ENCODE measurements at regions not wholly inside any gene's neighbourhood (a gene's known extent, or its start where the extent isn't known, plus 50 kb on each side); places are given as distances from the start of the nearest gene placed in this dataset.

DNA sequence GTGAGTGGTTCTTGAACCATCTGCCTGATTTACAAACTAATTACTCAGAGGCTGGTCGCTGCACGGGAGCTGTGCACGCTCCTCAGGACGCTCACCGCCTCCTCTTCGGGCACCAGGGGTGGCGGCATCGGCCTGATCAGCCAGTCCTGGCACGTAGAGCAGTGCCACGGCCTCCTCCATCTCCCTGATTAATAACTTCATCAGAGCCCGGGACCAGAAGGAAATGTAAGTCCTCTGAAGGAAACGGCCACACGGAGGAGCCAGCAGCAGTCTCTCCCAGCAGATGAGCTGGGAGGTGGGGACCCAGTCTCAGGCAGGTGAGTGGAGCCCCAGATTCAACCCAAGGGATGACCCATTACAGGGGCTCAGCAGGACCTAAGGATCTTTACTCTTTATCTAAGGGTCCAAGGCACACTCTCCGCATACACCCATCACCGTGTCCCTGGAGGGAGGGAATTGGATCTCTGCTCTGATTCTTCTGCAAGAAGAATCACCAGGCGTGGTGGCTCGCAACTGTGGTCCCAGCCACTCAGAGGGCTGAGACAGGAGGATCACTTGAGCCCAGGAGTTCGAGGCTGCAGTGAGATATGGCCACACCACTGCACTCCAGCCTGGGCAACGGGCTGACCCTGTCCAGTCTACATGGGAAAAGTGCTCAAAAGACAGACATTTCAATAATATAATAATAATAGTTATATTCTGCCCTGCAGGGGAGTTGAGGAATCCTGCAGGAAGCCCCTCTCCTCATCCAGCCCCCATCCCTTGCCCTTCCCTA, 366.5 kb downstream of the SEC14L1 start:
- DNase-seq: no peak

DNA sequence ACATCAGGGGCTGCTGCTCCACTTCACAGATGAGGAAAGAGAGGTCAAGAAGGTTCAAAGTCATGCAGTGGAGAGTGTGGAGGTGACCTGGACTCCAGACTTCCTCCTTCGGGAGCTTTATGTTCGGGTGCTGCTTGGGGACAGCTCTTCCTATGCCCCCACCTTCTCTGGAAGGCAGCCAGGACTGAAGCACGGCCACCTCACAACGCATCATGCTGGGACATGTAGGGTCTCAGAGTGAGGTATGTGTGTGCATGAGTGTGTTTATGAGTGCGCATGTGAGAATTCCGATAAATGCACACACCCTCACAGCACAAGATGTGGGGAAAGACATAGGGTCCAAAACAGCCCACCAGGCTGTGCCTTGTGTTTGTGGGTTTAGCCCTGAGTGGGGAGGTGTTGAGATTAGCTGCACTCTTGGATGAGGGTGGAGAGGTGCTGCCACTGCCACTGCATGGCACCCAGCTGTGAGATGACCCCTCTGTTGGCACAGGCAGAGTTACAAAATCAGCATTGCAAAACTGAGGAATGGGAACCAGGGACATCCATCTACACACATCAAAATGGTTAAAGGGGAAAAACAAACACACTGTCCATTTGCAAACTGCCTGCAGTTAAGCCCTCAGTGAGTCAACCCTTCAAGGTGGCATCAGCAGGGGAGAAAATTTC, 367.4 kb downstream of the SEC14L1 start:
- no peak for DNase-seq

DNA sequence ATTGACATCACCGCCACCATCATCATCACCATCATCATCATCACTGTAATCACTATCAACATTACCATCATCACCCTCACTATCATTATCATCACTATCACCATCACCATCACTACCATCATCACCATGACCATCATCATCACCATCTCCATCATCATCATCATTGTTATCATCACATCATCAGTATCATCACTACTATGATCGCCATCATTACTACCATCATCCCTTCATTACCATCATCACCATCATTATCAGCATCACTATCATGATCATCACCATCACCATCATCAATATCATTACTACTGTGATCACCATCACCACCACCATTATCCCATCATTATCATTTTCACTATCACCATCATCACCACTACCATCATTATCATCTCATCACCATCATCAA, 368.3 kb downstream of the SEC14L1 start:
- DNase-seq: no peak

DNA sequence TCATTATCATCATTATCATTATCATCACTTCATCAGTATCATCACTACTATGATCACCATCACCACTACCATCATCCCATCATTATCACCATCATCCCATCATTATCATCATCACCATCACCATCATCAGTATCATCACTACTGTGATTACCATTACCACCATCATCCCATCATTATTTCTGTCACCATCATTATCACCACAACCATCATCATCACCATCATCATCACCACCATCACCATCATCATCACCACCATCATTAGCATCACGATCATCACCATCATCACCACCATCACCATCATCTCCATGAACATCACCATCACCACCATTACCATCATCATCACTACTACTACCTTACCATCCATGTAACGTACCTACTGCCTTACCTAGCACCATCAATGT, 368.8 kb downstream of the SEC14L1 start:
- no peak for DNase-seq

DNA sequence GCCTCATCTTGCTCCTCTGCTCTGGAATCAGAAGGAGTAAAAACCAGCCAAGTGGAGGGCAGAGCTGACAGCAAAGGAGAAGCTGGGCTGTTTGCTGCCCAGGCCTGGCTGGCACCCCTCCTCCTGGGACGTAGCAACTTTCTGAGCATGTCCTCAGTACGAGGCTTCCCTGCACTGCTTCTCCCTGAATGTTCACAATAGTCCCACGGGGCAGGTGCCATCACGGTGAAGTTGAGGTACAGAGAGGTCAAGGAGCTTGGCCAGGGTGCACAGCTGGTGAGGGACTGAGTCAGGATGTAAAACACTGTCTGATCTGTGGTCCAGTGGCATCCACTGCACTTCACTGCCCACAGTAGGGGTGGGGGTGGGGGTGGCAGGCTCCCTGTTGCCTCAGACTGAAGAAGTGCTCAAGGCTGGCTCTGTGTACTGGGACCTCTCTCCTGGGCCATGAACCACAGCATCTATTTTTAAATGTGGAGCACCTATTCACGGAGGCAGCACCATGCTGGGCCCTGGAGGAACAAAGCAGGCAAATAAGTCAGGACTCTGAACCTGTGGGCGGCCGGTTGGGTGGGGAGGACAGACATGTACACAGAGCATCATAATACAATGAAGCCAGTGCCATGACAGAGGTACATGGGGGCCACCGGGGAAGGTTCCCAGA, 369.5 kb downstream of the SEC14L1 start:
- DNase-seq: no peak

DNA sequence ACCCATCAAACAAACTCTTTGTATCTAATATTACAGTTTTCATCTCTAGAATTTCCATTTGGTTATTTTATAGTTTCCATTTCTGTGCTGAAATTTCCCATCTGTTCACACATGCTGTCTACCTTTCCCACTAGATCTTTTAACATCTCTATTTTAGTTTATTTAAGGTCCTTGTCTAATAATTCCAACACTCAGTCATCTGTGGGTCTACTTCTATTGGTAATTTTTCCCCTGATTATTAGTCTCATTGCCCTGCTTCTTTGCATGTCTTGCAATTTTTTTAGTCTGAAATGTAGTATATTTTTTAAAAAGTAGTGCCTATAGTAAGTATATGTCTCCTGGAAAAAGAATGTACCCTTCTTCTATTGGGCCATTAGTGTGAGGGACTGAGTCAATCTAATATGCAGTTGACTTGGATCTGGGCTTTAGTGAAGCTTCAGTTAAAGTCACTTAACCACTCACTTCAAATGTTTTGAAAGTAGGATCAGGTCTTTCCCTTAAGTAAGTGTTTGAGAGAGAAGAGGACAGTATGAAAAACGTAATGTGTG, 370.8 kb downstream of the SEC14L1 start:
- no peak for DNase-seq

DNA sequence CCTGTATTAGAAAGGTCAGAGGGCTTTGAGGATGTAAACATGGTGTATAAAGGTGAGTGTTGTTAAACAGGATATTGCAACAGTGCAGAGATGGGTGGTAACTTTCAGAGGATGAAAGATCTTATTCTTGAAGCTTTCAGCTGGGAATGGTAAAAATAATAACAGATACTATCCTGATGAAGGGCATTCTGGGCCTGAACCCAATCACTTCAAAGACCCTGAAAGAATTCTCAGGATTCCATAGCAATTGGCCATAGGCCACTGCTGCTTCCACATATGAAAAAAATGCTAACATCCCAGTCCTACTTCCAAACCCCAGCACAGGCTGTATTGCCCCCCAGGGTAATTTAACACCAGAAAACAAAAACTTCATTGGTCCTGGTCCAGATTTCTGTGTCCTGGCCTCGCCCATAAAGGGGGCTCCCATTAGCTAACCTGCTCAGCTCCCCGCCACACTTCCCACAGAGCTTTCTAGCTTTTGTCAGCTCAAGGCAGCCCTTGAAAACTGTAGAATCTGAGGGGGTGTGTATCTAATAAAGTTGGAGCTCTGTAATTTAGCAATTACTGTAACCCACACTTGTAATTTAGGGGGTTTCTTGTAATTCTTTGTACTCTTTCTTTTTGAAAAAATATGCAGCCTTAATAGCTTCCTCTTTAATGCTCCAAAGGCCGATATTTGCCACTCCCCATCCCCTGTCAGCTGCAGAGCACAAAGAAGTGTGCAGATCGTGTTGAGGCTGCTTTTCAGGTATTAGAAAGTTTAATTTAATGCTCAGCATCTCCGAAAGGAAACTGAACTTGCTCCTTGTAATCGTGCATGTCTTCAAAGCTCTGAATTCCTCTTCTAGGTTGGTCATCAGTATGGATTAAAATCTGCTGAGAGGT, 371.5 kb downstream of the SEC14L1 start:
- DNase-seq: no peak

DNA sequence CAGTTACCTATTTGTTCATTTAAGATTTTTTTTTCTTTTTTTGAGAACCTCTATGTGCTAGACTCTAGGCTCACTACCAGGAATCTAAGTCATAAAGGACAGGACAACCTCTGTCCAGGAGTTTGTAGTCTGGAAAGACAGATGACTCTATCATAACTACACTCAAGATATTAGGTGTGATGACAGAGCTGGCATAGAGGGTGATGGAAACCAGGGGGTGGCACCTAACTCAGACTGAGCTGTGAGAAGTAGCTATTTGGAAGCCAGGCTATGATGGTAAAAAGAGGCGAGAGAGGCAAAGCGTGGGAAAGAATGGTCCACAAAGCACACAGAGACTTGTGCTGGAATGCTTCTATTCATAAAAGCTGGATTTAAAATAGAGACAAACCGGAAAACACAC, 372.3 kb downstream of the SEC14L1 start:
- no peak for DNase-seq

DNA sequence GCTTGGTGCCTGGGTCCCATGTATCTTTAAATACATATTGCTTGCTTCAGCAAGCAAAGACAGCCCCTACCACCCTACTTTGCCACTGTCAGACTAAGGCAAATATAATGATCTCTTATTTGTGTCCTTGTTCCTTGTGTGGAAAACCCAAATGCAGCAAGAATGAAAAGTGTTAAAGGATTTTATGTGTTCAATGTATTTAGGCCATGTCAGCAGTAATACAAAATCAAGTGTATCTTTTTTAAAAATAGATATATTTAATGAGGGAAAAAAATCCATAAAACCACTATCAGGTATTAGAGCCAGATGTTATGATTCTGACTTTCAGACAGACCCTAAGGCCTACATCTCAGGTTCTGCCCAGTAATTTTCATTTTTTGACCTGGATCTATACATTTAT, 374.5 kb downstream of the SEC14L1 start:
- no peak for DNase-seq

DNA sequence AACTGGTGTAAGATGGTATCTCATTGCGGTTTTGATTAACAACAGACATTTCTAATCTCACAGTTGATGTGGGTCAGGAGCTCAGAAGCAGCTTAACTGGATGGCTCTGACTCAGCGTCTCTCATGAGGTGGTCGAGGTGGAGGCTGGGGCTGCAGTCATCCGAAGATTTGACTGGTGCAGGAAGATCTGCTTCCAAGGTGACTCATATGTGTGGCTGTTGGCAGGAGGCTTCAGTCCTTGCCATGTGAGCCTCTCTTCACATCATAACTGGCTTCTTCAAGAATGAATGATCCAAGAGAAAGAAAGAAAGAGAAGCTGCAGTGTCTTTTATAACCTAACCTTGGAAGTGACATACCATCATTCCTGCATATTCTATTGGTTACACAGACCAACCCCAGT, 376.1 kb downstream of the SEC14L1 start:
- DNase-seq: no peak

DNA sequence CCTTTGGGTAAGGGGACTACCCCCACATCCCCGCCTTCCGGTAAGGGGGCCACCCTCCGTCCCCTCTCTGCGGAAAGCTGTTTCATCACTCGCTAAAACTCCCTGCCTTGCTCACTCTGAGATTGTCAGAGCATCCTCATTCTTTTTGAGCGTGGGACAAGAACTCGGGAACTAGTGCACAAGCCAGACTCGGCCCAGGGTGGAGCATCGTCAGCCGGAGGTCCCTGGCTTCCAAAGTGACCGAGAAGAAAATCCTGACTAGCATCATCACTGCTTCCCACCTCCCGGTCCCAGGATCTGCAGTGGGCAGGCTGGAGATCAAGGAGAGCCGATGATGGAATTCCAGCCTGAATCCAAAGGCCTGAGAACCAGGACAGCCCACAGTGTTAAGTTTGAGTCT, 380.3 kb downstream of the SEC14L1 start:
- DNase-seq: no peak

DNA sequence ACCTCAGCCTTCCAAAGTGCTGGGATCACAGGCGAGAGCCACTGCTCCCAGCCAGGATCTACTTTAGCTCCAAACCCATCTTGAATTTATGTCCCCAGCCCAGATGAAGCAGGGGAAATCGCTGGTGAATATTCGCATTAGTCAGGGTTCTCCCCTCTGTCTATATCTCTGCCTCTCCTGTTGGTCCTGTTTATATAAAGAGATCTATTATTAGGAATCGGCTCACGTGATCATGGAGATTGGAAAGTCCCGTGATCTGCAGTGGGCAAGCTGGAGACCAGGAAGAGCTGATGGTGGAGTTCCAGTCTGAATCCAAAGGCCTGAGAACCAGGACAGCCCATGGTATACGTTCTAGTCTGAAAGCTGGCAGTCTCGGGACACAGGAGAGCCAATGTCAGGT, 382.8 kb downstream of the SEC14L1 start:
- no peak for DNase-seq

DNA sequence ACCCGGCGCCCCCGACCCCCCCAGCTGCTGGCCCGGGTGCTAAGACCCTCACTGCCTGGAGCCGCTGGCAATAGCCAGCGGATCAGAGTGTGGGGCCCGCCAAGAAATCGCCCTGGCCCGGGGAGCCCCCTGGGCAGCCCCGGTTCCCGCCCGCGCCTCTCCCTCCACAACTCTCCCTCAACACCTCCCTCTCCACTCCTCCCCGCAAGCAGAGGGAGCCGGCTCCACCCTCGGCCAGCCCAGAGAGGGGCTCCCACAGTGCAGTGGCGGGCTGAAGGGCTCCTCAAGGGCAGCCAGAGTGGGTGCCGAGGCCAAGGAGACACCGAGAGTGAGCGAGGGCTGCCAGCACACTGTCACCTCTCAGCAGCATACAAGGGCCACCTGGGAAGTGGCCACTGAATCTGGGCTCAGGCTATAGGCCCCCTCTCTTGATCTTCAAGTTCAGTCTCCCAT, 385.5 kb downstream of the SEC14L1 start:
- no peak for DNase-seq

DNA sequence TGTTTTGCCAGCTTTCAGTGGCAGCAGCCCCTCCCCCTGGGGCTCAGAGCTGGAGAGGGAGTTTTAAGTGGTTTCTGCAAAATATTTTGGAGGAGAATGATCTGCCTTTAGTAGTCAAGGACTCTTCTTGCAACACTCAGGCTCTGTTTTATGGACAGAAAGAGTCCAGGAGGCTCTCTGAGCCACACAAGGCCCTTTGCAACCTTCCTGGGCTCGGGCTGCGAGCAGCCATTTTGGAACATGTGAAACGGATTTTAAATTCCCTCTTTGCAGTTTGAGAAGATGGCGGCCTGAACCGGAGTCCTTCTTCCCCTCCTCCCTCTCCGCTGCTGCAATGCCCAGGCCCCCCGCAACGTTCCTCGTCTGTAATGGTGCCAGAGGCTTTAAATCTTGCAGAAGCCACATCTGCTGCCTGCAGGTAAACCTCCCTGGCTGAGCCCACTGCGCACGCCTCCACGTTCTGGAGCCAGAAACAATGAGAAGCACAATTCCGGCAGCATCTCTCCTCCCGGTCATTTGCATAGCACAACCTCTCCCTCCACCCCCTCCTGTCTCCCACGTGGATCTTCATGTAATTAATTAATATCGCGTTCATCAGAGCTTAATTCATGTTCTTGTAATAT, 386.1 kb downstream of the SEC14L1 start:
- no peak for DNase-seq

DNA sequence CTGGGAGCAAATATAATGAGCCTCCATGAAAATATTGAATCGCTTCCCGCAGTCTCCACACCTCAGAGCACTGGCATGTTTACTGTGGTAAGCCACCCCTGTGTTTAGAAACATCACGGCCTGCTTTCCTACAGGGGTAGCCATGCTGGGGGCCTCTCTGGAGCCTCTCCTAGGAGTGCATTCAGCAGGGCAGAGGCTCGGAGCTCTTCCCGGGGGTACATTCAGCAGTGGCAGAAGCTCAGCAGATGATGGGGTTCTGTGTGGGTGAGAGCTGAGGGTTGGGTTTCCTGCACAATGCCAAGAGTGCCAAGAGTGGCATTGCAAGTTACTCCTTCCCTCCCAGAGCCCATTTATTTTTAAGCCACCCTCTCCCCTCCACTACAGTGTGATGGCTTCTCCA, 386.6 kb downstream of the SEC14L1 start:
- no peak for DNase-seq

DNA sequence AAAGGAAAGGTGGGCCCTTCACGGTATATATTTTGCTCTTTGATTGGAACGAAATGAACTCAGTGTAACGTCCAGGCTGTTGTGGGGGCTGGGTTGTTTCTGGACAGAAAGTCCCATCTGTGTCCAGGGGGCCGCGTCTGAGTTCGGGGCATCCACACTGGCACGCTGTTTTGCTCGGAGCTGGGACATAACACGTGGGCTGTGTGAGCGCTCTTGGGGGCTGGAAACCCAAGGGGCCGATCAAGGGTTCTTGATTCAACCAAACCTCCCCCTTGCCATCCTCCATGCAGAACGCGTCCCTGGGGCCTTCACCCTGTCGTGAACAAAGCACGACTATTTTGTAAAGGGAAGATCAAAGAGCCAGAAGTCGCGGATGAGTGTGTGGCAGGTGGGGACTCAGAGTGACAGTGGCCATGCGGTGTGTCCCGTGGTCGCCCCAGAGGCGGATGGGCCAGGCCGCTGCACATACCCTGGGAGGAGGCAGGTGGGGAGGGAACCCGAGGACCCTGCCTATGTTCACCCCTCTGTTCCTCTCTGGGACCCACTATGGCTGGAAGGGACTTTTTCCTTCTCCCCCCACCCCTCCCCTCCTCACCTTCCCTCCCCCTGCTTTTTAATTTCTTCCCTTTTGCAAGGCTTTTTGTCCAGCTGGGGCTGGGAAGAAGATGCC, 387.2 kb downstream of the SEC14L1 start:
- no peak for DNase-seq

DNA sequence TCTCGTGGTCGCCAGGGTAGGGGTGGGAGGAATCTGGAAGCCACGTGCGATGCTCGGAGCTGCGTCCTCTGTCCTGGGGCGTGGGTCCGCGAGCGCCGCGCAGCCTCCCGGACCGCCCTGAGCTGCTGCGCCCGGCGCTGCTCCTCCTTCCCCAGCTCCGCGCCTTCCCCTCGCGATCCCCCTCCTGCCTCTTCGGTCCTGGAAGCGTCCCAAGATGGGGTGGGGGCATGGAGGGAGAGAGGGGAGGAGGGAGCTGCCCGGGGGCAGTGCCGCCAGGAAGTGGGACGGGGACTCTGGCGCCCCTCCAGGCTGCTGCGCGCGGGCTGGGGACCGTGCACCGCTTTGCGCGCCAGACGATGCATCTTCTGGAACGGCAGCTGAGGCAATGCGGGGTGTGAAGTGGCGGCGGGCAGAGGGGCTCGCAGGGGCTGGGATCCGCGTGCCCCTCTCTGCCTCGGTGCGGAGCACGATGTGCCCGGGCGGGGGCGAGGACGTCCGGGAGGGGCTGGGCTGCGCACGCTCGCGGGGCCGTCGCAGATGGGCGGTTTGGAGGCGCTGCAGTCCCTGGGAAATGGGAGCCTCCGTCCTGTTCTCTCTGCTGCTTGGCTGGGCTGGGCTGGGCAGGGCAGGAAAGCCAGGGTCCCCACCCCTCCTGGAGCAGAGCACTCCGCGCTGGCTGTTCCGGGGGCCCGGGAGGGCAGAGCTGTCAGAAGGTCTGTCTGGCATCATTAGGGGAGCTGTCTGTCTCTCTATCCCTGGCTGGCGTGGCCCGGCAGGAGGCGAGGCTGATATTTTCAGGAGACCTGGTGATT, 388.0 kb downstream of the SEC14L1 start:
- DNase-seq: no peak

DNA sequence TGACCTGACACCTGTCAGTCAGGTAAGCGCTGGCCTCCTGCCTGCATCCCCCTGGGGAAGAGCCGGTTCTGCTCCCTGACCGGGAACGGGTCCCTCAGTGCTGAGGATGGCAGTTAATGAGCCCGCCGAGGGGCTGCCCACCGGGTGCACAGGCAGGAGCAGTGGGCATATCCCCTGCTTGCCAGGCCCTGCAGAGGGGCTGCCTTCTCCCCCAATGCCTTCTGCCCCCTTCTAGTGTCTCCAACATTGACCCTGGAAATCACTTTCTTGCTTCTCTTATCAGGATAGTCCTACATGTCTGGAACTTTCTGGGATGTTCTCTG, 388.5 kb downstream of the SEC14L1 start:
- no peak for DNase-seq

DNA sequence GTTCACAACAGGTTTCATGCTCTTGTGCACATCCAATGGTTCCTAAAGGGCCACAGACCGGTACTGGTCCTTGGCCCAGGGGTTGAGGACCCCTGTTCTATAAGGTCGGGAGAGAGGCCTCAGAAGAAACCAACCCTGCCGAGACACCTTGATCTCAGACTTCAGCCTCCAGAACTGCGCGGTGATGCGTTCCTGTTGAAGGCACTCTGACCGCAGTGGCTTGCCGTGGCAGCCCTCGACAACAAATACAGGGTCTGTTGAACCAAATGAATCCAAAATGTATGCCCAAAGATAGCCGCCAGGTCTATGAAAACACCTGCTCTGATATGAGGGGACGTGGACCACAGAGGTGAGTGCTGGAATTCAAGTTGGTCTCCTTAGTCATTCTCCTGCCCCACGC, 389.8 kb downstream of the SEC14L1 start:
- DNase-seq: no peak

DNA sequence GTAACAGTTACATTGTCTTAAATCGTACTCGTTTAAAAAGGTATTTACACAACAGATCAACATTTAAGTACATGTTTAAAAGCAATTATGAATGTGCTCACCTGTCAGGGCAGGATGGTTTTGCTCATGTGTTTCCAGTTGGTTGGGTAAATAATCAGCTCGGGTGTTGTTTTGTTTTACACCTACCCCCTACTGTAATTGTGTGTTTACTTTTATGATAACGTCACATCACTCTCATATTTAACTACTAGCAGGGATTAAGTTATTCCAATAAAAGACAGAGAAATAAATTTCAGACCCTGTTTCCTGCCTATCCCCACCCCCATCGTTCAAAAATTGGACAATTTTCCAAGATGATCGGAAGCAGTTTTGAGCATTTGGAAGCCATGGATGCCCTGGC, 390.2 kb downstream of the SEC14L1 start:
- DNase-seq: no peak

DNA sequence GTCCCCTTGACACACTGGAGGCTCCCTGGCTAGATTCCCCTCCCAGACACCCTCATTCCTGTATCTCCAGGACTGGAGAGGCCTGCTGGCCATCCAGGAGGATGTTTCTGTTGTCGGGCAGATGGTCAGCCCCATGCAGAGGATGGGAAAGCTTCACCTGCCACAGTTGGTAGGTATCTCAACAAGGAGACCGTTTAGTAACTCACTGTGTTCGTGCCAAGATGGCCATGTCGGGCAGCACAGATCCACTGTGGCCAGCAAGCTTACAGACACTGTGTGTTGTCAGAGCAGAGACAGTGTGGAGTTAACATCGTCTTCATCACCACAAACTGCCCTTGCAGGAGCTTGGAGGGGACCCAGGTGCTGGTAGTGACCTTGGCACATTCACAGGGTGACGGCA, 390.9 kb downstream of the SEC14L1 start:
- DNase-seq: no peak

All from NCI-H2029 treated with DMSO at 0.1 percent for 48 hours (cell line).